NCI-H187 treated with DMSO at 0.1 percent for 48 hours (cell line): ENCODE measurements at regions not wholly inside any gene's neighbourhood (a gene's known extent, or its start where the extent isn't known, plus 50 kb on each side); places are given as distances from the start of the nearest gene placed in this dataset.

Experiments used
- DNase-seq: peaks from one replicate; lab custom pipeline; 2025; lab: John Stamatoyannopoulos, UW

DNA sequence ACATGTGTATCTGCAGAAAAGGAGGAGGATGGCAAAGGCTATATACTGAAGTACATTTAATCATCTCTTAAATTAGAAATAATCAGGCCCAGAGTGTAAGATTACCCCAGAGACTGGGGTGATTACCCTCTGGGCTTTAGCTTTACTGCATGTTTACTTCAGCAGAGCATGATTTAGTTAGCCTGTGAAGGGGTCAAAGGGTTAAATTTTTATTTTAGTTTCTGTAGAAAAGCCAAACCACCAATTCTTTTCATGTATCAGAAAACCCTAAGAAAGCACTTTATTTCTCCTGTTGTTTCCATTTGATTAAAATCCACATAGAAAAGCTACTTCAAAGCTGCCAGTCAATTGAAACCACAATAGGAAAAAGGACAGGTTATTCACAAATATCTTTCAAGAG is 101.5 kb upstream of the LSM8 start:
- DNase-seq = no peak

GRCh38 chr7:118085000-118085399 is 99.0 kb upstream of the LSM8 start:
- DNase-seq = no peak

DNA sequence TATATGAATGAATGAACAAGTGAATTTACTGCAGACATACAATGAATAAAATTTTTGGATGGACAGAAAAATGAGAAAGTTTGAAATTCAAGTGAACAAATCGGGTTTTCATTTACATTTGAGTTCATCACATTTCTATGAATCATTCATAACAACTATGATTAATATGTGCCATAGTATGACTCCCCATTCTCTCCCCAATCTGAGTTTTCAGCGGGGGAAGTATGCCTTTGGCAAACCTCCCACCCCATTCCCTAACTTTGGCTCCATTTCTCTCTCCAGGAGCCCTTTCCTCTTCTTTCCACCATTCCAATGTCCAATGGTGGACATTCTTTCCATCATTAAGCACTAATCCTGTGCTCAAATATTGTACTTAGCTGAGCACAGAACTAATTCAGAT is 96.8 kb upstream of the LSM8 start:
- DNase-seq = no peak

GRCh38 chr7:118094044-118094443 is 89.9 kb upstream of the LSM8 start:
- no peak for DNase-seq

GRCh38 chr7:118104812-118105441 is 79.0 kb upstream of the LSM8 start:
- DNase-seq = peak; percentile 7

- DNase-seq = no peak
Measured at GRCh38 chr7:118109607-118110006, 74.4 kb upstream of the LSM8 start.

DNA sequence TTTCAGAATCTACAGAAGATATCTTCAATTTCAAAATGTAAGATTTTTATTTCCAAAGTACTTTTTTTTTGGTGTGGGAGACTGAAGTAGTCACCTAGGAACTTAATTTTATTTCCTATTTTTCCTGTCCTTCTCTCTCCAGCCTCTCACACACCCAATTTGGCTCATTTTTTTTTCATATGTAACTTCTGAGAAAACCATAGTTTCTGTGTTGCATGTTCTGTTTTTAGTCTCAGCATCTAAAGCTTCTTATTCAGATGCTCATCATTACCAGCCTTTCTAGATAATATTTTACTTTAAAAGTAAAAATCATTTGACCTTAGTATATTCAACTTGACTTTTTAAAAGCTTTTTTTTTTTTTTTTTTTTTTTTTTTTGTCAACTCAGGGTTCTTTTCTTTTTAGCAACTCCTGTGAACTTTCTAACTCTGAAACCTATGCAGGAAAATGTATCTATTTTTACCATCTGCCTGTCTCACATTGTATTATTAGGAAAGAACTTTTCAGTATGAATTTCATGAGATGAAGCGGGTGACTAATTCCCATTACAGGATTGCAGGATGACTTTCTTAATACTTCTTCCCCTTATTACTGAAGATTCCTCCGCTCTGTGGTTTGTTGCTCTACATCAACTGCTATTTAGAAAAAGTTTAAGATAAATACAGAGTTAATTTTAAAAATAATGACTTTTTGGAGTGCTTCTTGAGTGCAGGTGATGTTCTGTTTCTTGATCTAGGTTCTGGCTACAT is 73.6 kb upstream of the LSM8 start:
- no peak for DNase-seq

DNA sequence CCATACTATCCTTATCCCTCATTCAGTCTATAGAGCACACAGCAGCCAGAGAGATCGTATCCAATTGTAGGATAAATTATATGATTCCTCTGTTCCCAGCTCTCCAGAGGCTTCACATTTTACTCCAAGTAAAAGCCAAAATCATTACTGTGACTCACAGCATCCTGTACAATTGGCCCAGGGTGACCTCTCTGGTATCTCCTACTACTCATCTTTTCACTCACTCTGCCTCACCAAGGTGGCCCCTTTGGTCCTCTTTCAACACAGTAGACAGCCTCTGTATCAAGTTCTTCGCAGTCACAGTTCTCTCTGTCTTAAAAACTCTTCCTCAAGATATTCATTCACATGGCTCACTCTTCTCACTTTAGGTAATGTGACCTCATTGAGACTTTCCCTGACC is 72.6 kb upstream of the LSM8 start:
- no peak for DNase-seq

- DNase-seq = no peak
Measured at GRCh38 chr7:118114175-118114574, 69.8 kb upstream of the LSM8 start.

- DNase-seq = no peak
Measured at GRCh38 chr7:118129041-118129795, 54.7 kb upstream of the LSM8 start.

- no peak for DNase-seq
Measured at GRCh38 chr7:118132764-118133163, 51.2 kb upstream of the LSM8 start.
